GM12872 (cell line): ENCODE measurements at regions not wholly inside any gene's neighbourhood (a gene's known extent, or its start where the extent isn't known, plus 50 kb on each side); places are given as distances from the start of the nearest gene placed in this dataset.

Experiments used
- CTCF ChIP-seq: IDR thresholded peaks from 3 replicates; pipeline ENCODE4 v1.5.1; 2011; ENCODE audit warnings: low read depth, mild to moderate bottlenecking, low read length, moderate library complexity; ENCODE audit not compliant: insufficient read depth

- TF ChIP-seq CTCF: no peak
Observed at GRCh38 chr4:148716431-148717052, 274.3 kb upstream of the NR3C2 start.

DNA sequence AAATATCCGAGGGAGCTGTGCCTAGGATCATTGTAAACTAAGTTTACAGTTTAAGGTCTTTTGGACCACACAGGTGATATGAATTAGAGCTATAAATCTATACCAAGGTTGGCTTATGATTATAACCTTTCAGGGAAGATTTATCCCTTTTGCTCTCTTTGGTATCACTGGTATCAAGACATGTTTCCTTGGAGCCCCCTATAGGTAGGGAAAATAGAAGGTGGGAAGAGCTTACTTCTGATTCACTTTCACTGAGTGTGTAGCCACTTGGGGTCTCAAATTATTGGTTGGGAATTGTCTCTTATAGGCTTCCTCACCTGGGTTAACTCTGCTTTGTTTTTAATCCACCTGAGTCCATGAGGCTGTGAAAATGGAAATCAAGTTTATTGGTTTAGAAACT lies 262.1 kb upstream of the NR3C2 start:
- TF ChIP-seq CTCF: no peak

DNA sequence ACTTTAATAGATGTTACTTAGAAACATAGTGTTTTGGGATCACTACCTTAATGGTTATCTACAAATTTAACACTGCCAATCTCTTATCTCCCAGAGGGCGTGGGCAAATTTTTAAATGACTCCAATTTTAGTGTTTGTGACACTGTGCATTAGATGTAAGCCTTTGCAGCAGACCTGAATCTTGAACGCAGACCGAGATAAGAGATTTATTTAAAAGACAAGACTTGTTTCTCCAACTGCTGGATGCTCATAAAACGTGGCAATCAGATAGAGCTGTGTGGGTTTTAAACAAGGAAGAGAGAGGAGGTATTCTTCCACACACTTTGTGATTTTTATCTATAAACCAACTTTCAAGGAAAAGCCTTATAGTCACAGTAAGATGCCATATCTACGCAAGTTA lies 252.5 kb upstream of the NR3C2 start:
- no peak for TF ChIP-seq CTCF

GRCh38 chr4:148693913-148694649 lies 251.9 kb upstream of the NR3C2 start:
- TF ChIP-seq CTCF: no peak

DNA sequence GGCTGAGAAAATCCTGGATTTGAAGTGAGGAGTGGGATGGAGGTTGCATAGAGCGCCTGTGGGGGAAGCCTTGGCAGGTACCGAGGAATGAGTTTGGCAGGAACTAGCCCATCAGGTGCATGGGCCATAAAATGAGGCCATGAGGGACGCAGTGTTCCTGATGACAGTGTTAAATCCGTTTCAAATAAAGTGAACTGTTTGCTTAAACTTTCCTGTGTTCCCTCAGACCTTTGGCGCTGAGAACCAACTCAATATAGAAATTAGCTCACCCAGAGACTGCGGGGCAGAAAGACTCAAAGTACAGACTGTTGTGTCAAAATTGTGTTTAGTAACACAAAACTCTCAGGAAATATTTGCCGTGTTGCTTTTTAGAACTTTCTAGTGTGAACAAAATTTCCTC lies 250.0 kb upstream of the NR3C2 start:
- TF ChIP-seq CTCF: no peak

DNA sequence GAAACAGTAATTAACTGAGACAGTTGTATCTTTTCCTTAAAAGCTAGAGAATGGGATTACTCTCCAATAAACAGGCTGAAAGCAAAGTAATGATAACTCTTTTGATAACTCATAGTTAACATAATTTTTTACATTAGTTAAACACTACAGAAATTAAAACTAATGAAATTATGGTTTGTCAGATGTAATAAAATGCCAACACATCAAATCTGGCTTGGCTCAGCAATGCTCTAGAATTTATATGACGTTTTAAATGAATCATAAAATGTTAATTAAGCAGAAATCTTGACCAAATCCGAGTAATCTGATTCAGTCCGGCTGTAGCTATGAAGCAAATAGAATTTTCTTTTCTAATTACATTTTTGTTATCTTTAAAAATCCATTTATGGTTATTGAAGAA lies 244.2 kb upstream of the NR3C2 start:
- TF ChIP-seq CTCF: no peak

DNA sequence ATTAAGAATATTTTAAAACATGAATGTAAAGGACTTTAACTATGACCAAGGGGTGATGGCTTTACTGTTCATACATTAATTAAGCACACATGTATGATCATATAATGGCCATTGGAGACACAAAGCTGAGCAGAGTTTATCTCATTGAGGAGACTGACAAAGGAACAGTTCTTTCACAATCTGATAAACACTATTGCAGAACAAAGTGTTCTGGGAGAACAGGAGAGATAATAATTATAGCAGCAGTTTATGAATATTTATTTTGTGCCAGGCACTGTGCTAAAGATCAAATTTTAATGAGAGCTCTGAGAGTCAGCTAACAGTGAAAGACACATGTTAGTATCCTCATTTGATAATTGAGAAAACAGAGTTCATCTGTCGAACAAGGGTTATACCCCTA lies 242.4 kb upstream of the NR3C2 start:
- TF ChIP-seq CTCF: no peak
